HG03175 (cell line): ENCODE measurements at regions not wholly inside any gene's neighbourhood (a gene's known extent, or its start where the extent isn't known, plus 50 kb on each side); places are given as distances from the start of the nearest gene placed in this dataset.
"Not testable (repeated sequence)": the region's sequence is repeated elsewhere in the genome, so short reads cannot be mapped to it uniquely, and the experiment has no call there.

Experiments used
- ATAC-seq: cut with Tn5 transposase; IDR thresholded peaks from one replicate; pipeline ENCODE4 v1.9.1; 2021; ENCODE audit warnings: mild to moderate bottlenecking, moderate library complexity; ENCODE audit not compliant: unreplicated experiment

DNA sequence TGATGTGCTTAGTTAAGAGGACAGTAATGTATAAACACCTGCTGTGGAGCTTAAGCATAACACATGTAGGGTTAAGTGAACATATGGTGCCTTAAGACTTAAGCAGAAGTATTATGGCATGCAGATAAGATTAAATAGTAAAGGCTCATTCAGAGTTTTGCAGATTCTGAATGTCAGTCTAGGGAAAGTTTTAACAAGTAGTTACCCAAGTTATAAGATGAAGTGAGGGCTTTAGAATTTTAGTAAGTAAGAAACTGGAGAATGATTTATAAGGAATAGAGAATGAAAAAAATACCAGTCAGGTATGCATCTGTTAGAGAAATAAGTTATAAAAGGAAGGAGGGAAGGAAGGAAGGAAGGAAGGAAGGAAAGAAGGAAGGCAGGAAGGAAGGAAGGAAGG lies 902.1 kb downstream of the TRAM1L1 start:
- ATAC-seq = no peak

DNA sequence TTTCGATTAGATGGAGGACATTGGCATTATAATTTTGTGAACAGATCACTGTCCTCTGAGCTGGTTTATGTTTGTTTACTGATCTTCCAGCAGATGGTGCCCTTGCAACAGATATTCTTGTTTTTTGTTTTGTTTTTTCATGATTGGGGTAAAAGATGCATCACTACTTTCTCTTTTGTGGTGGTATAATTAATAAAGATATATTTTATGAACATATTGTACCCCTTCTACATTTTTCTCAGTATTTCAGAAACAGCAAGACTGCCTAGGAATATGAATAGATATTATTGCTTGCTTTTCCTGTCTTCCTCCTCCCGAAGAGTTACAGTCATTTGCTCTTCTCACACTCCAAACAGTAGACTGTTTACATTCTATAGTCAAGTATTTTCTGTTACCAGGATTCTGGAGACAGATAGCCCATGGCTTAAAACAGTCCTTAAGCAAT lies 905.2 kb downstream of the TRAM1L1 start:
- ATAC-seq = no peak

GRCh38 chr4:116151371-116151770 lies 934.0 kb downstream of the TRAM1L1 start:
- ATAC-seq = not testable (repeated sequence)

DNA sequence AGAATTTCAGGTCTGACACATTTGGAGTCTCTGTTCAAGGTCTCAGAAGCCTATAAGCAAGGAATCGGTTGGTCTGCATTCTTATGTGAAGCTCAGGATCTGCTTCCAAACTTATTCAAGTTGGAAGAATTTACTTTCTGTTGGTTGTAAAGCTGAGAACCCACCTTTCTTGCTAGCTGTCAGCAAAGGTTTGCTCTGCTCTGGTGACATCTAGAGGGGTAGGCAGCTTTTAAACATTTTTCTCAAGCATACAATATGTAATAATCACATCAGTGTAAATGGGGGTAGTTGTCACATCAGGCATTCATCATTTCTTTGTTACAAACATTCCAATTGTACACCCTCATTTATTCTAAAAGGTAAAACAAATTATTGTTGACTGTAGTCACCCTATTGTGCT lies 935.2 kb downstream of the TRAM1L1 start:
- no peak for ATAC-seq

GRCh38 chr4:116143198-116143597 lies 942.2 kb downstream of the TRAM1L1 start:
- ATAC-seq = no peak

DNA sequence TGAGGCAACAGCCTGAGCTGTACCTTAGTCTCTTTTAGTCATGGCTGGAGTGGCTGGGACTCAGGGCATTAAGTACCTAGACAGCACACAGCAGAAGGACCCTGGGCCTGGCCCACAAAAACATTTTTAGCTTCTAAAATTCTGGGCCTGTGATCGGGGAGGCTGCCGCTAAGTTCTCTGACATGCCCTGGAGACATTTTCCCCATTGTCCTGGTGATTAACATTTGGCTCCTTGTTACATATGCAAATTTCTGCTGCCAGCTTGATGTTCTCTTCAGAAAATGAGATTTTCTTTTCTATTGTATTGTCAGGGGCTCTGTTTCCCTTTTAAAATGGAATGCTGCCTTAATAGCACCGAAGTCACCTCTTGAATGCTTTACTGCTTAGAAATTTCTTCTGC lies 952.4 kb downstream of the TRAM1L1 start:
- no peak for ATAC-seq

GRCh38 chr4:116126794-116127193 lies 958.6 kb downstream of the TRAM1L1 start:
- ATAC-seq = no peak

DNA sequence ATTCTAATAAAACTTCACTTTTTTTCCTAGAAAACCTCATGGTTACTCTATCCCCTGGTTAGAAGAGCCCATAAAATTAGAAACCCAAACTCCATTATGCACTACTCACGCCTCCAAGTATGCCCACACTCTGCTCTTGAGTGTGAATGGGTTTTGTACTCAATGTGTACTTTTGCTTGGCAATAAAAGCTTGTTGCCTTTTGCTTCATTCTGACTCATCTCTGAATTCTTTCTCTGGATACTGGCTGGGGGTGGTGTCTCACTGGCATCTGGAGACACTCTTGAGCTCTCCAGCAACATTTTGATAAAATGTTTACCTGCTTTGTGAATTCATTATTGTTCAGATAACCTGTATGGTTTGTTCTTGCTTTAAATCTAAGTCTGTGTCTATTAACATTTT lies 963.3 kb downstream of the TRAM1L1 start:
- ATAC-seq = no peak

- no peak for ATAC-seq
These were observed 967.2 kb downstream of the TRAM1L1 start for GRCh38 chr4:116118221-116118620.

GRCh38 chr4:116112861-116113260 lies 972.5 kb downstream of the TRAM1L1 start:
- ATAC-seq = not testable (repeated sequence)

DNA sequence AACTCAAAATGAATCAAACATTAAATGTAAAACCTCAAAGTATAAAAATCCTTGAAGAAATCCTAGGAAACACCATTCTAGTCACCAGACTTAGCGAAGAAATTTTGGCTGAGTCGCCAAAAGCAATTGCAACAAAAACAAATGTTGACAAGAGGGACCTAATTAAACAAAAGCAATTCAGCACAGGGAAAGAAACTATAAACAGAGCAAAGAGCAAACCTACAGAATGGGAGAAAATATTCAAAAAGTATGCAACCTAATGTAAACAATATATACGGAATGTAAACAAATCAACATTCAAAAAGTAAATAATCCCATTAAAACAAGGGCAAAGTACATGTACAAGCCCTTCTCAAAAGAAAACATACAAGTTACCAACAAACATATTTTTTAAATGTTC lies 974.7 kb downstream of the TRAM1L1 start:
- ATAC-seq = no peak

DNA sequence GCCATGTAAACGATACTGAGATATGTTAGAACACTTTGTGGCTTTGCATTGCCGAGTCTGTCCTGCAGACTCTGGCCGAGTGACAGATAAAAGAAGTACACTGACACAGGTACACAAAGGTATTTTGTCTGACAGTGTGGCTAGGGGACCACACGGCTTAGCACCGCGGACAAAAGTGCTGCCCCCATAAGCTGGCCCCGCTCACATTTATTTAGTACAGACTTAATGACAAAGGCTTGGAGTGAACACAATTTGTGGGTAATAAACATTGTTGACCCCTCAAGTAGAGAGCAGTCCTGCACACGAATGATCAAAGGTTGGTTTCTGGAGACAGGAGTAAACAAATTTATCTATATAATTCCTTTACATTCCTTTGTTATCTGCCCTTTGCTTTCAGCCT lies 976.8 kb downstream of the TRAM1L1 start:
- no peak for ATAC-seq

DNA sequence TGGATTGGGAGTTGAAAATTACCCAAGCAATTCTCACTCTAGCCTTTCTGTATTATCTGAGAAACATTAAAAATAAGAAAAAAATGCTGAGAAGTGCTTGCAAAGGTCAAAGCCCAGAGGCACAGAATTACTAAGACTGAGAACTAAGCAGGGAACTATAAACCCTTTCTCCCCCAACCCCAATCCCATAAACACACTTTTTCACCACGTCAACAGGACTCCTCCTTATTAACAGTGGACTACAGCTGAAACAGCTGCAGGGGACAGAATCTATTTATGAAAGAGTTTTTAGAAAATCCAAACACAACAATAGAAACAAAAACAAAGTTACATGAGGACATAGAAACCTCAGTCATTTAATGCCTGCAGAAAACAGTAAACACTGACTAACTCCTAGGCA lies 984.1 kb downstream of the TRAM1L1 start:
- ATAC-seq = no peak

DNA sequence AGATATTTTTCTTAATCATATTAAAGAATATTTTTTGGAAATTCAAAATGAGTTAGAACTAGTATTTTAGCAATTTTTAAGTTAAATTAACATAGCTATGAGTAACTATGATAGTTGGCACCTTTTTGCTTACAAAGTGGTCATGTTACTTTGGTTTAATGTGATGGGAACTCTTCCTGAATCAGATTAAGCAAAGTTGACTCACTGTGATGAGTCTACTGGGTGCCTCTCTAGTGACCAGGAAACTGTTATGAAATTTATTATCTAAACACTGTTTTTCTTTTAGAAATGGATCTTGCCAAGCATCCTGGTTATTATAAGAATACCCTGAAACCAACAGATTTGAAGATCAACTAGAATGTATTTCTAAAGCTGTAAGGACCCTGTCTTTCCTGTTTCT lies 985.8 kb downstream of the TRAM1L1 start:
- no peak for ATAC-seq

GRCh38 chr4:116097353-116097752 lies 983.9 kb upstream of the NDST4 start:
- ATAC-seq = not testable (repeated sequence)

DNA sequence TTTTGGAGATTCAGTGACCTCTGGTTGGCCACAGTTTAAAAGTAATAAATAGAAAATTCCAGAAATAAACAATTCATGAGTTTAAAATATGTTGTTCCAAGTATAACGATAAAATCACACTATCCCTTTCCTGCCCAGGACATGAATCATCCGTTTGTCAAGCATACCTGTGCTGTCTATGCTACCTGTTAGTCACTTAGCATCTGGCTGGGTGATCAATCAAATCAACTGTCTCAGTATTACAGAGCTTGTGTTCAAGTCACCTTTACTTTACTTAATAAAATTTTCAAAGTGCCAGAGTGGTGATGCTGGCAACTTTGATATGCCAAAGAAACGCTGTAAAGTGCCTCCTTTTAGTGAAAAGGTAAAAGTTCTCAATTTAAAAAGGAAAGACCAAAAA lies 979.5 kb upstream of the NDST4 start:
- no peak for ATAC-seq

GRCh38 chr4:116088771-116089170 lies 975.4 kb upstream of the NDST4 start:
- ATAC-seq = no peak

- ATAC-seq = no peak
These were observed 969.5 kb upstream of the NDST4 start for GRCh38 chr4:116082808-116083366.

DNA sequence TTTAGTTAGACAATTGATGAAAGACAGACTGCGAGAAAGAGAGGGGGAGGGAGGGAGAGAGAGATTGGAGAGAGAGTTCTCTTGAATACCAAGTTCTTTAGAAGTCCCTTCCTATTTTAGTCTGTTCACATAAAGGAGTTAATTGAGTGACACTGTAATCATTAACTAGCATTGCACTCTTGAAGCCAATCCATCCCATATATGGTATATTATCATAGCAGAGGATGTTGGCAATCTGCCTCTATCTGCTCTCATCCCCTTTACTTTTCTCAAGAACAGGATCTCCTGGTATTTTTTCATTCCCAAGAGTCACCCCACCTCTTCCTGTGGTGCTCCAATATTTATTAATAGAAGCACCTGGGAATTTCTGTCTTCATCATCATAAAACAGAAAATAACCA lies 959.6 kb upstream of the NDST4 start:
- ATAC-seq = no peak

DNA sequence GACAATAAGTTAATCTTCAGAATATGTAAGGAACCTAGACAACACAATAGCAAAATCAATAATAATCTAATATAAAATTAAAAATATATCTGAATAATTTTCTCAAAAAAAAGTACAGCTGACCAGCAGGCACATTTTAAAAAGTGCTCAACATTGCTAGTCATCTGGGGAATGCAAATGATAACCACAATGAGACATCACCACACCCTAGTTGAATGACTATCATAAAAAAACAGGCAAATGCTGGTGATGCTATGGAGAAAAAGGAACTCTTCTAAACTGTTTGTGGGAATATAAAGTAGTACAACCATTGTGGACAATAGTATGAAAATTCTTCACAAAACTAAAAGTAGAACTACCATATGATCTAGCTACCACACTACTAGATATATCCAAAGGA lies 956.9 kb upstream of the NDST4 start:
- ATAC-seq = no peak

DNA sequence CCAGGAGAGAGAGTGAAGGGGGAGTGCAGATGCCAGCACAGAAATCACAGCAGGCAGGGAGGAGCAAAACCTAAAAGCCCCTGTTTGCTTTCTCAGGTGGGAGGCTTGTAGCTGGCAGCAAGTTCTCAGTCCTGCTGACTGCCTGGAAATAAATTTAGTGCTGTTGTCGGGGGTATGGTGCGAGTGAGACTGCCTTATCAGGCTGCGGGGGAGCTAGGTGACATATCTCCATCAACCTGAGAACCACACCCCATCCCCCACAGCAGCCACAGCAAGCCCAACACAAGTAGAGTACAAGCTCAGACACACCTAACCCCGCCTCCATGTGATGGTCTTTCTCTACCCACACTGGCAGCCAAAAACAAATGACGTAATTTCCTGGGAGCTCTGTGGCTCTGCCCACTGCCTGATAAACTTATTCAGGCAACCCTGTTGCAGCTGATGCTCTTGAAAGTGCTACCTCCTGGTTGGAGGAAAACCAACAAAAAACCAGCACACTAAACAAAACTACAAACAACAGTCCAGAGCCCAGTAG lies 953.4 kb upstream of the NDST4 start:
- no peak for ATAC-seq

DNA sequence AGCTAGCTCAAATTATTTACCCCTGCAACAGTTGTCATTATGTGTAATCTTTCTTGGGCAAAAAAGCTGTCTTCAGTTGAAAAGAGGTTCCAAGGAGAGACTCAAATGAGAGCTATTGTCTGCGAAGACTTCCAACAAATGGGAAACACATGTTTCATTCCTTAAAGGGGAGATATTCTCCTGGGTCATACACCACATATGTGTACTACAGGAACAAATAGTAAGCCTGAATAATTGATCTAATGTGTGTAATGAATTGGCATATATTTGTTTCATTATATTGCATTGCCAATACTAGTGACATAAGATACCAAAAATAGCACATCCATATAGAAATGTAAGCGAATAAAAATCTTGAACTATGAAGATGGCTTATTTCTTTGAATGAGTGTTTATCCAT lies 950.9 kb upstream of the NDST4 start:
- no peak for ATAC-seq

DNA sequence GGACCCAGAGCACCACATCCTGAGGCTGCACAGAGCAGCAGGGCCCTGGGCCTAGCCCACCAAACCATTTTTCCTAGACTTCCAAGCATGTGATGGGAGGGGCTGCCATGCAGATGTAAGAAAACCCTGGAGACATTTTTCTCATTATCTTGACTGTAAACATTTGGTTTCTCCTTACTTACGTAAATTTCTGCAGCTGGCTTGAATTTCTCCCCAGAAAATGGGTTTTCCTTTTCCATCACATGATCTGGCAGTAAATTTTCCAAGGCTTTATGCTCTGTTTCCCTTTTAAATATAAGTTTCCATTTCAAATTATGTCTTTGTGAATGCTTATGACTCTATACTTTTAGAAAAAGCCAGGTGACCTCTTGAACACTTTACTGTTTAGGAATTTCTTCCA lies 945.9 kb upstream of the NDST4 start:
- ATAC-seq = no peak
